Stomach (tissue), 4 donors: ENCODE measurements at regions not wholly inside any gene's neighbourhood (a gene's known extent, or its start where the extent isn't known, plus 50 kb on each side); places are given as distances from the start of the nearest gene placed in this dataset.

ENCODE experiments used
- EP300 ChIP-seq: sonication (generic); formaldehyde crosslinking; IDR thresholded peaks from one replicate; pipeline ENCODE4 v1.6.1; 2017; ENCODE audit warnings: antibody characterized with exemption
- TF ChIP-seq, protein P1 (sequence below), 7 experiments: fragments of 450-650 bp in 4 of 7; fragments of 200-600 bp in 3 of 7; sonication (generic) in 3 of 7; IDR thresholded peaks; one replicate each; pipeline ENCODE4 v1.5.1; 2016 to 2019; ENCODE audit warnings: antibody characterized with exemption in 7 of 7, control low read depth in 2 of 7, mild to moderate bottlenecking in 1 of 7

GRCh38 chr20:63074182-63074581, 67.4 kb upstream of the BHLHE23 start:
- TF ChIP-seq, protein P1, sequence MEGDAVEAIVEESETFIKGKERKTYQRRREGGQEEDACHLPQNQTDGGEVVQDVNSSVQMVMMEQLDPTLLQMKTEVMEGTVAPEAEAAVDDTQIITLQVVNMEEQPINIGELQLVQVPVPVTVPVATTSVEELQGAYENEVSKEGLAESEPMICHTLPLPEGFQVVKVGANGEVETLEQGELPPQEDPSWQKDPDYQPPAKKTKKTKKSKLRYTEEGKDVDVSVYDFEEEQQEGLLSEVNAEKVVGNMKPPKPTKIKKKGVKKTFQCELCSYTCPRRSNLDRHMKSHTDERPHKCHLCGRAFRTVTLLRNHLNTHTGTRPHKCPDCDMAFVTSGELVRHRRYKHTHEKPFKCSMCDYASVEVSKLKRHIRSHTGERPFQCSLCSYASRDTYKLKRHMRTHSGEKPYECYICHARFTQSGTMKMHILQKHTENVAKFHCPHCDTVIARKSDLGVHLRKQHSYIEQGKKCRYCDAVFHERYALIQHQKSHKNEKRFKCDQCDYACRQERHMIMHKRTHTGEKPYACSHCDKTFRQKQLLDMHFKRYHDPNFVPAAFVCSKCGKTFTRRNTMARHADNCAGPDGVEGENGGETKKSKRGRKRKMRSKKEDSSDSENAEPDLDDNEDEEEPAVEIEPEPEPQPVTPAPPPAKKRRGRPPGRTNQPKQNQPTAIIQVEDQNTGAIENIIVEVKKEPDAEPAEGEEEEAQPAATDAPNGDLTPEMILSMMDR (IDR thresholded peaks at IDR 0.05) = no peak
- no peak for TF ChIP-seq EP300
